ENCODE measurements at regions not wholly inside any gene's neighbourhood (a gene's known extent, or its start where the extent isn't known, plus 50 kb on each side); places are given as distances from the start of the nearest gene placed in this dataset.

DNA sequence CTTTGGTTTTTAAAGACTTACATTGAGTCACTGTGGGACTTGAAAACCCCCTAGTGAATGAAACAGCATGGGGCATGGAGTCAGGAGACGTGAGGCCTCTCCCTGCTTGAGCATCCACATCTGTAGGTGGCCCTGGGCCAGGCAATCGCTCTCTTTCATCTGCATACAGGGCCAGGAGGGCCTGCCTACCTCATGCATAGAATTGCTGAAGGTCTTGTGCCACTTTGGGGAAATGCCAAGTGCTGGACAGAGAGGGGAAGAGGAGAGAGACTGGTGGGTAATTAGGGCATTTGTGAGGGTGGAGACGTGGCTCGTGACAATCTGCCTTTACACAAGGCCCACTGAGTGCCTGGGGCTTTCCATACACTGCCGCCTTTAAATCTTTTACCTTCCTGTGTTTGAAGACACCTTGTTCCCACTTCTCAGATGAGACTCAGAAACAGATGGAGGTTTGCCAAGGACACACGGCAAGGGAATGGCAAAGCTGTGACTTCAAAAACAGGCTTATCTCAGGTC lies 322.2 kb upstream of the HS6ST1 start:
- no peak for TF ChIP-seq CTCF (conservative IDR thresholded peaks at IDR 0.05)
- H3K27ac ChIP-seq, result no peak overlapping the region

GRCh38 chr2:128641421-128642080 lies 322.9 kb upstream of the HS6ST1 start:
- H3K27ac ChIP-seq, result no peak overlapping the region
- TF ChIP-seq CTCF (conservative IDR thresholded peaks at IDR 0.05), result no peak

DNA sequence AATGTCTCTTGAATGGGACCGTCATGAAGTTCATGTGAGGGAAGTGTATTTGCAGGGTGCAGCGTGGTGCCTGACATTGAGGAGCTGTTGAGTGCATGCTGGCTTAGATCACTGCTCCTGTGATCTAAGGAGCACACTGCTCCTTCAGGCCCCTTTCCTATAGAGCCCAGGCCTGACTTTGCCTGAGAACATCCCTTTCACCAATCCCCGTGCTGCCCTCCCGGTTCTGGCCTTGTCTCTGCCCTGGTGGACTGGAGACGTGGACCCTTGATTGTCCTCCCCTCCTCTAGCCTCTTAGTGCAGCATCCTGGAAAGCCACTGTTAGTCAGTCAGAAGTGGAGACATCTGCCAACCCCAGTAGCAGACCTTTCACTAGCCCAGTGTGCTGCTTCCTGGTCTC lies 323.6 kb upstream of the HS6ST1 start:
- no peak for TF ChIP-seq CTCF (conservative IDR thresholded peaks at IDR 0.05)
- H3K27ac ChIP-seq, result no peak overlapping the region

- no peak overlapping the region for H3K27ac ChIP-seq
- TF ChIP-seq CTCF (conservative IDR thresholded peaks at IDR 0.05), result no peak
Measured at GRCh38 chr2:128642821-128643220, 324.2 kb upstream of the HS6ST1 start.

- H3K27ac ChIP-seq, result no peak overlapping the region
- TF ChIP-seq CTCF (conservative IDR thresholded peaks at IDR 0.05), result no peak
Measured at GRCh38 chr2:128643221-128644065, 324.8 kb upstream of the HS6ST1 start.

DNA sequence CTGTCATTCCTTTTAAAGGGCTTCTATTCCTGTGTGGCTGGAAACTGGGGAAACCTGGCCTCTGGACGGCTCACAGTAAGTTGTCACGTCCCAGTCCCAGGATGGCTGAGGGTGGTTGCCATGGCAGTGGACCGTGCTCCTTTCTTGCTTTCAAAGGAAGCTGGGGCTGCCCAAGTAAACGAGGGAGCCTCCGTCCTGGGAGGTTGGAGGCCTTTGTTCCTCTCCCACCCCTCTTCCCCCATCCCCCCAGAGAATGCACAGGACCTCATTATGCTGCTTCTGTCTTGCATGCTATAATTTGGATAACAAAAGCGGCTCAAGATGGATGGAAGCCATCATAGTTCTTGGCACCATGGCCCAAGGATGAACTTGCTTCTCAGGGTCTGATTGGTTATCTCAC lies 325.5 kb upstream of the HS6ST1 start:
- H3K27ac ChIP-seq, result no peak overlapping the region
- no peak for TF ChIP-seq CTCF (conservative IDR thresholded peaks at IDR 0.05)

- no peak for TF ChIP-seq CTCF (conservative IDR thresholded peaks at IDR 0.05)
- no peak overlapping the region for H3K27ac ChIP-seq
Measured at GRCh38 chr2:128644718-128645256, 326.1 kb upstream of the HS6ST1 start.

All from VCaP (cell line).